Neural cell (in vitro differentiated cells): ENCODE measurements at regions not wholly inside any gene's neighbourhood (a gene's known extent, or its start where the extent isn't known, plus 50 kb on each side); places are given as distances from the start of the nearest gene placed in this dataset.

Experiments used
- H2AFZ ChIP-seq: fragments of 200-600, 300-800 bp; sonication (generic), shearing (Covaris generic); 2 replicates; pipeline ENCODE4 v1.6.0; 2014; ENCODE audit warnings: low read depth, mild to moderate bottlenecking, antibody characterized with exemption, low read length, moderate library complexity
- H3F3A ChIP-seq: fragments of 200-600 bp; shearing (Covaris generic); 2 replicates; pipeline ENCODE4 v1.6.1; 2016; ENCODE audit warnings: mild to moderate bottlenecking, moderate library complexity, mixed read lengths, antibody characterized with exemption, low read length; ENCODE audit not compliant: insufficient read depth, poor library complexity, severe bottlenecking
- H3K27ac ChIP-seq: fragments of 200-600, 300-800 bp; sonication (generic), shearing (Covaris generic); 2 replicates; pipeline ENCODE4 v1.5.1; 2014; ENCODE audit warnings: mild to moderate bottlenecking, low read length, moderate library complexity
- H3K27me3 ChIP-seq: fragments of 300-800, 200-600 bp; sonication (generic), shearing (Covaris generic); 2 replicates; pipeline ENCODE4 v1.6.0; 2014; ENCODE audit warnings: mild to moderate bottlenecking, low read depth, low read length, moderate library complexity; ENCODE audit not compliant: insufficient read depth
- H3K36me3 ChIP-seq: fragments of 300-800, 200-600 bp; sonication (generic), shearing (Covaris generic); 2 replicates; pipeline ENCODE4 v1.5.1; 2014; ENCODE audit warnings: mild to moderate bottlenecking, antibody characterized with exemption, low read length, moderate library complexity; ENCODE audit not compliant: insufficient read depth
- H3K4me2 ChIP-seq: fragments of 300-800, 200-600 bp; sonication (generic), shearing (Covaris generic); 2 replicates; pipeline ENCODE4 v1.6.0; 2014; ENCODE audit warnings: mild to moderate bottlenecking, low read length
- H3K4me3 ChIP-seq: fragments of 300-800, 200-600 bp; sonication (generic), shearing (Covaris generic); 2 replicates; pipeline ENCODE4 v1.5.1; 2014; ENCODE audit warnings: mild to moderate bottlenecking, low read length, moderate library complexity
- H3K79me2 ChIP-seq: fragments of 200-600 bp; shearing (Covaris generic); replicated peaks from 2 replicates; pipeline ENCODE4 v1.6.0; 2014; ENCODE audit warnings: mild to moderate bottlenecking, low read length, moderate library complexity; ENCODE audit not compliant: insufficient read depth
- H3K9ac ChIP-seq: fragments of 300-800, 200-600 bp; sonication (generic), shearing (Covaris generic); 2 replicates; pipeline ENCODE4 v1.6.1; 2016; ENCODE audit warnings: mild to moderate bottlenecking, low read length, mixed read lengths
- H3K9me2 ChIP-seq: fragments of 200-600 bp; shearing (Covaris generic); 2 replicates; pipeline ENCODE4 v1.6.1; 2016; ENCODE audit warnings: mild to moderate bottlenecking, low read length, mixed read lengths; ENCODE audit not compliant: insufficient read depth
- H3K9me3 ChIP-seq: fragments of 200-600, 300-800 bp; sonication (generic), shearing (Covaris generic); 2 replicates; pipeline ENCODE4 v1.6.1; 2016; ENCODE audit warnings: mild to moderate bottlenecking, mixed run types, low read length, moderate library complexity, mixed read lengths
- H4K20me1 ChIP-seq: fragments of 200-600 bp; shearing (Covaris generic); 2 replicates; pipeline ENCODE4 v1.6.1; 2016; ENCODE audit warnings: mild to moderate bottlenecking, mixed run types; ENCODE audit not compliant: insufficient read depth
- EP300 ChIP-seq: fragments of 450-650 bp; conservative IDR thresholded peaks from 2 replicates; pipeline ENCODE4 v1.6.1; 2014; ENCODE audit warnings: antibody characterized with exemption, mild to moderate bottlenecking, moderate library complexity; ENCODE audit not compliant: poor library complexity, severe bottlenecking
- EZH2 ChIP-seq: fragments of 200-600, 300-800 bp; shearing (Covaris generic), sonication (generic); IDR thresholded peaks from 2 replicates; pipeline ENCODE4 v1.6.1; 2014; ENCODE audit warnings: antibody characterized with exemption, low read length, borderline replicate concordance, mild to moderate bottlenecking; ENCODE audit not compliant: insufficient read depth, poor library complexity, severe bottlenecking
- MXI1 ChIP-seq: fragments of 450-650 bp; conservative IDR thresholded peaks from 2 replicates; pipeline ENCODE4 v1.6.1; 2014; ENCODE audit warnings: antibody characterized with exemption, mild to moderate bottlenecking; ENCODE audit not compliant: poor library complexity, severe bottlenecking
- POLR2AphosphoS5 ChIP-seq: IDR thresholded peaks from 2 replicates; pipeline ENCODE4 v1.6.1; 2012
- RAD21 ChIP-seq: fragments of 450-650 bp; conservative IDR thresholded peaks from 2 replicates; pipeline ENCODE4 v1.6.1; 2014; ENCODE audit warnings: antibody characterized with exemption, mild to moderate bottlenecking, moderate library complexity
- SMC3 ChIP-seq: fragments of 450-650 bp; conservative IDR thresholded peaks from 2 replicates; pipeline ENCODE4 v1.6.1; 2014; ENCODE audit warnings: antibody characterized with exemption, mild to moderate bottlenecking, moderate library complexity; ENCODE audit not compliant: poor library complexity
- TAF1 ChIP-seq: IDR thresholded peaks from 2 replicates; pipeline ENCODE4 v1.6.1; 2012; ENCODE audit warnings: low read depth
- TF ChIP-seq, protein P1 (sequence below): fragments of 450-650 bp; IDR thresholded peaks from 2 replicates; pipeline ENCODE4 v1.5.1; 2014; ENCODE audit warnings: antibody characterized with exemption, mild to moderate bottlenecking, moderate library complexity; ENCODE audit not compliant: poor library complexity, severe bottlenecking
- TF ChIP-seq, protein P2 (sequence below): IDR thresholded peaks from 2 replicates; pipeline ENCODE4 v1.6.1; 2012; ENCODE audit warnings: borderline replicate concordance

DNA sequence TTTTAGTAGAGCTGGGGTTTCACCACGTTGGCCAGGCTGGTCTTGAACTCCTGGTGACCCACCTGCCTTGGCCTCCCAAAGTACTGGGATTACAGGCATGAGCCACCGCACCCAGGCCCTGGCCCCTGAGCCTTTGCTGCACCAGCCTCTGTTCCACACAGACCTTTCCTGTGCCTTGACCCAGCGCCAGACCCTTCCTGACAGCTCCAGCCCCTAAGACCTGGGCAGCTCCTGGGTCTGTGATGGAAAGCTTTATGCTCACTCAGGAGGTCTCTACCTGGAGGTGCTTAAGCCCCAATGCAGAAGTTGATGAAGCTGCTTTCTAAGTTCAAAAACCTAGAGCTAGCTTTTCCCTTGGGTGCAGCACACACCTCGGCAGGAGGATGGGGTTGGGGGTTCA is 58.8 kb upstream of the NEK6 start:
- no peaks in the 10 kb centered on the region for H4K20me1 ChIP-seq
- H3K9me2 ChIP-seq, result no peaks in the 10 kb centered on the region
- H3K79me2 ChIP-seq, result no peaks in the 10 kb centered on the region
- H3K36me3 ChIP-seq, result no peaks in the 10 kb centered on the region
- TF ChIP-seq, protein P1, sequence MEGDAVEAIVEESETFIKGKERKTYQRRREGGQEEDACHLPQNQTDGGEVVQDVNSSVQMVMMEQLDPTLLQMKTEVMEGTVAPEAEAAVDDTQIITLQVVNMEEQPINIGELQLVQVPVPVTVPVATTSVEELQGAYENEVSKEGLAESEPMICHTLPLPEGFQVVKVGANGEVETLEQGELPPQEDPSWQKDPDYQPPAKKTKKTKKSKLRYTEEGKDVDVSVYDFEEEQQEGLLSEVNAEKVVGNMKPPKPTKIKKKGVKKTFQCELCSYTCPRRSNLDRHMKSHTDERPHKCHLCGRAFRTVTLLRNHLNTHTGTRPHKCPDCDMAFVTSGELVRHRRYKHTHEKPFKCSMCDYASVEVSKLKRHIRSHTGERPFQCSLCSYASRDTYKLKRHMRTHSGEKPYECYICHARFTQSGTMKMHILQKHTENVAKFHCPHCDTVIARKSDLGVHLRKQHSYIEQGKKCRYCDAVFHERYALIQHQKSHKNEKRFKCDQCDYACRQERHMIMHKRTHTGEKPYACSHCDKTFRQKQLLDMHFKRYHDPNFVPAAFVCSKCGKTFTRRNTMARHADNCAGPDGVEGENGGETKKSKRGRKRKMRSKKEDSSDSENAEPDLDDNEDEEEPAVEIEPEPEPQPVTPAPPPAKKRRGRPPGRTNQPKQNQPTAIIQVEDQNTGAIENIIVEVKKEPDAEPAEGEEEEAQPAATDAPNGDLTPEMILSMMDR, result no peak
- TF ChIP-seq POLR2AphosphoS5 (no peak), EZH2 (no peak), SMC3 (no peak), MXI1 (no peak), EP300 (no peak), RAD21 (no peak), TAF1 (no peak)
- TF ChIP-seq, protein P2, sequence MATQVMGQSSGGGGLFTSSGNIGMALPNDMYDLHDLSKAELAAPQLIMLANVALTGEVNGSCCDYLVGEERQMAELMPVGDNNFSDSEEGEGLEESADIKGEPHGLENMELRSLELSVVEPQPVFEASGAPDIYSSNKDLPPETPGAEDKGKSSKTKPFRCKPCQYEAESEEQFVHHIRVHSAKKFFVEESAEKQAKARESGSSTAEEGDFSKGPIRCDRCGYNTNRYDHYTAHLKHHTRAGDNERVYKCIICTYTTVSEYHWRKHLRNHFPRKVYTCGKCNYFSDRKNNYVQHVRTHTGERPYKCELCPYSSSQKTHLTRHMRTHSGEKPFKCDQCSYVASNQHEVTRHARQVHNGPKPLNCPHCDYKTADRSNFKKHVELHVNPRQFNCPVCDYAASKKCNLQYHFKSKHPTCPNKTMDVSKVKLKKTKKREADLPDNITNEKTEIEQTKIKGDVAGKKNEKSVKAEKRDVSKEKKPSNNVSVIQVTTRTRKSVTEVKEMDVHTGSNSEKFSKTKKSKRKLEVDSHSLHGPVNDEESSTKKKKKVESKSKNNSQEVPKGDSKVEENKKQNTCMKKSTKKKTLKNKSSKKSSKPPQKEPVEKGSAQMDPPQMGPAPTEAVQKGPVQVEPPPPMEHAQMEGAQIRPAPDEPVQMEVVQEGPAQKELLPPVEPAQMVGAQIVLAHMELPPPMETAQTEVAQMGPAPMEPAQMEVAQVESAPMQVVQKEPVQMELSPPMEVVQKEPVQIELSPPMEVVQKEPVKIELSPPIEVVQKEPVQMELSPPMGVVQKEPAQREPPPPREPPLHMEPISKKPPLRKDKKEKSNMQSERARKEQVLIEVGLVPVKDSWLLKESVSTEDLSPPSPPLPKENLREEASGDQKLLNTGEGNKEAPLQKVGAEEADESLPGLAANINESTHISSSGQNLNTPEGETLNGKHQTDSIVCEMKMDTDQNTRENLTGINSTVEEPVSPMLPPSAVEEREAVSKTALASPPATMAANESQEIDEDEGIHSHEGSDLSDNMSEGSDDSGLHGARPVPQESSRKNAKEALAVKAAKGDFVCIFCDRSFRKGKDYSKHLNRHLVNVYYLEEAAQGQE, result no peak
- no peak overlapping the region for H2AFZ ChIP-seq
- H3K9ac ChIP-seq, result no peak overlapping the region
- H3K9me3 ChIP-seq, result no peaks in the 10 kb centered on the region
- H3K4me3 ChIP-seq, result no peak overlapping the region
- H3K27me3 ChIP-seq, result no peaks in the 10 kb centered on the region
- H3K27ac ChIP-seq, result no peak overlapping the region
- H3F3A ChIP-seq, result no peaks in the 10 kb centered on the region
- H3K4me2 ChIP-seq, result no peak overlapping the region

GRCh38 chr9:124199474-124199873 is 58.3 kb upstream of the NEK6 start:
- no peaks in the 10 kb centered on the region for H3K36me3 ChIP-seq
- no peak overlapping the region for H3K27ac ChIP-seq
- H3K9me3 ChIP-seq, result no peaks in the 10 kb centered on the region
- no peak overlapping the region for H2AFZ ChIP-seq
- H3K4me3 ChIP-seq, result no peak overlapping the region
- no peak overlapping the region for H3K9ac ChIP-seq
- H3F3A ChIP-seq, result no peaks in the 10 kb centered on the region
- H3K4me2 ChIP-seq, result no peak overlapping the region
- no peaks in the 10 kb centered on the region for H4K20me1 ChIP-seq
- no peaks in the 10 kb centered on the region for H3K9me2 ChIP-seq
- no peak for TF ChIP-seq EP300
- TF ChIP-seq RAD21, result no peak
- TF ChIP-seq, protein P2, result no peak
- TF ChIP-seq MXI1, result no peak
- TF ChIP-seq EZH2, result no peak
- no peak for TF ChIP-seq TAF1
- TF ChIP-seq, protein P1, result no peak
- TF ChIP-seq POLR2AphosphoS5, result no peak
- TF ChIP-seq SMC3, result no peak
- no peaks in the 10 kb centered on the region for H3K27me3 ChIP-seq
- H3K79me2 ChIP-seq, result no peaks in the 10 kb centered on the region
